WI38 (cell line): ENCODE measurements at regions not wholly inside any gene's neighbourhood (a gene's known extent, or its start where the extent isn't known, plus 50 kb on each side); places are given as distances from the start of the nearest gene placed in this dataset.

ENCODE experiments used
- H3K4me3 ChIP-seq: 2 replicates; pipeline ENCODE4 v1.5.1; 2011; ENCODE audit warnings: low read depth, mild to moderate bottlenecking, control low read depth, low read length
- CTCF ChIP-seq: IDR thresholded peaks from 2 replicates; pipeline ENCODE4 v1.5.1; 2012; ENCODE audit warnings: low read depth, mild to moderate bottlenecking, control low read depth, low read length

- H3K4me3 ChIP-seq = no peak overlapping the region
- no peak for TF ChIP-seq CTCF
Observed at GRCh38 chr4:11271263-11271662, 157.4 kb downstream of the HS3ST1 start.

DNA sequence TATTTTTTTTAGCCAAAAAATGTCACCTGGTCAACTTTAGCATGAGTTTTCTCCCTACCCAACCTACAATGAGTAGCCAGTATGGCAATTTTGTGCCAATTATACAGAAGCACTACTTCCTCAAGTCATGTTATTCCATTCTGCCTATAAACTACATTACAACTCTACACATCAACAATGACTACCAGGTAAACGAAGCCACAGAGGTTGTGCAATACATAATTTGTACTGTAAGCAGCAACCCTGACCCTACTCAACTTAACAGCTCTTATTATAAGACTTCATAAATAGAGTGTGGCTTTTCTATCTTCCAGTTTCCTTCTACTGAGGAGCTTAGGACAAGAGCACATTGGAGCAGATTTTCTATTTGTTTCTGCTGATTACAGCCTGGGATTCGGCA, 160.5 kb downstream of the HS3ST1 start:
- no peak overlapping the region for H3K4me3 ChIP-seq
- no peak for TF ChIP-seq CTCF

DNA sequence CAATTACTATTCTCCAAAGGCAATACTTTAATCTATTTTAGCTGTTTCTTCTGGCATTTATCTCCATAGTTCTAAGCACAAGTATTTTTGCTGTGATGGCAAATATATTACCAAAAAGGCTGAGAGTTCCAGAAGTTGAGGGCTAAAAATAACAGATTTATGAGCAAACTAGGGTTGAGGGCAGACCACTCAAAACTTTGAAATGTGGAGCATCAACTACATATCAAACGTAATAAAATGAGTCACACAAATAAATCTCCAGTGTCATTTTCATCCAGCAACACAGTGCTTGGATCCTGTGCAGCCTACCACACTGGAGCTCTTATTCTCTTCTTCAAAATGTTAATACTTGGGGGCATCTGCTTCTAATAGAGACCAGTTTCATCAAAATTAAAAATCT, 163.9 kb downstream of the HS3ST1 start:
- TF ChIP-seq CTCF = no peak
- no peak overlapping the region for H3K4me3 ChIP-seq

GRCh38 chr4:11264346-11264745, 164.3 kb downstream of the HS3ST1 start:
- H3K4me3 ChIP-seq = no peak overlapping the region
- no peak for TF ChIP-seq CTCF

DNA sequence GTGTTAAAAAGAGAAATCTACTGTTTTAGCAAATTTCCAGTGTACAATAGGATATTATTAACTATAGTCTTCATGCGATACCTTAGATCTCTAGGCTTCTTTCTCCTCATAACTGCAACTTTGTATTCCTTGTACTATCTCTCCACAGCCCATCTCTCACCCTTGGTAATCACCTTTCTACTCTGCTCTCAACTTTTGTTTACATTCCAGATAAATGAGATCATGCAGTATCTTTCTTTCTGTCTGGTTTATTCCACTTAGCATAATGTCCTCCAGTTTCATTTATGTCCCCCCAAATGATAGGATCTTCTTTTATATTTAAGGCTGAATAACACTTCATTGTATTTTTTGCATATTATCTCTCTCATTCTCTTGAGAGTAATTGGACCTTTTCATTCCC, 165.5 kb downstream of the HS3ST1 start:
- no peak for TF ChIP-seq CTCF
- no peak overlapping the region for H3K4me3 ChIP-seq

DNA sequence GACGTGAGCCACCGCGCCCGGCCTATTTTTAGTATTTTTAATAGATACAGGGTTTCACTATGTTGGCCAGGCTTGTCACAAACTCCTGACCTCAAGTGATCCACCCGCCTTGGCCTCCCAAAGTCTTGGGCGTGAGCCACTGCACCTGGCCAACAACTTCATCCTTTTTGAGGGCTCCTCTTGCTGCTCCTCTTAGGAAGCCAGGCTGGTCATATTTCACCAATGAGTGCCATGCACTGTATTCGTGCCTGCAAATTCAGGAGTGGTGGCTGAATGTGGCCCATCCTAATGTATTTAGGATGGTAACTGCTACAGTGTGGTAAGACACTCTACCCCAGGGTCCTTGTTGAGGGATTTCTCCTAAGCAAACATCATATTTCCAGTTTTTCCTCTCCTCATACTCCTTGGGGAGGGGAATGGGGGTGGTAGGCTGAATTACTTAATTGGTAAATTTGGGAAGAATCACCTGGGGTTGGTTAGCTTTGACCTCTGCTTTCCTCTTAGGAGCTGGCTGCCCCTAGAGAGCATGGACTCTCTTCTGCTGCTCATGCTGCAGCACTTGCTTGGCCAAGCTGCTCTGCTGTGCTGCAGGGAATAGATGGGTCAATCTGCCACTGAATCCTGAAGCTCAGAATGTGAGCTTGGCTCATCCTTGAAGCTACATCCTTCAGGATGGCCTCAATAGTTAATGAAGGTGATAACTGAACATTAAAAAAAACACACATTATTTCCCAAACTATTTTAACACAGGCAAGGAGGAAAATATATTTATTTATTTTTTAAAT, 167.4 kb downstream of the HS3ST1 start:
- H3K4me3 ChIP-seq = no peak overlapping the region
- no peak for TF ChIP-seq CTCF

DNA sequence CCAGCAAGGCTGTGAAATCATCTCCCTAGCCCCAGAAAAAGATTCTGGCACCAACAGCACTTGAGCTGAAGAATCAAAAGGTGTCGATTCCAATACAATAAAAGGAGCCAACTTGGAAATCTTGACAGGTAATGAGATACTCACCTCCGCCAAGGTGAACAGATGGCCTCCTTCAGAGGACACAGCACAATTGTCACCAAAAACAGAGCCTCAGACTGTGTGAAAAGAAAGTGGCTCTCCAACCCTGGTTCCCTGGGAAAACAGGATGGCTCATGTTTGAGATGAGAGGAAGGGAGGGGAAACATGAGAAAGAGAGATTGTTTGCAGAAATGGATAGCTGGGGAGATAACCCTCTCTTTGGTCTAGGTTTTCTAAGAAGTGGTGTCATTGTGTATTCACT, 168.9 kb downstream of the HS3ST1 start:
- TF ChIP-seq CTCF = no peak
- H3K4me3 ChIP-seq = no peak overlapping the region
